Stimulated activated CD4-positive, alpha-beta T cell treated with anti-CD3 and anti-CD28 coated beads, Interleukin-1b, Interleukin-23, amount 100 ng/mL, for 48 hours (primary cell): ENCODE measurements at regions not wholly inside any gene's neighbourhood (a gene's known extent, or its start where the extent isn't known, plus 50 kb on each side); places are given as distances from the start of the nearest gene placed in this dataset.
"Not testable (repeated sequence)": the region's sequence is repeated elsewhere in the genome, so short reads cannot be mapped to it uniquely, and the experiment has no call there.

Experiments used
- DNase-seq: peaks from one replicate; pipeline ENCODE4 v3.0.0-alpha.2; 2020

DNA sequence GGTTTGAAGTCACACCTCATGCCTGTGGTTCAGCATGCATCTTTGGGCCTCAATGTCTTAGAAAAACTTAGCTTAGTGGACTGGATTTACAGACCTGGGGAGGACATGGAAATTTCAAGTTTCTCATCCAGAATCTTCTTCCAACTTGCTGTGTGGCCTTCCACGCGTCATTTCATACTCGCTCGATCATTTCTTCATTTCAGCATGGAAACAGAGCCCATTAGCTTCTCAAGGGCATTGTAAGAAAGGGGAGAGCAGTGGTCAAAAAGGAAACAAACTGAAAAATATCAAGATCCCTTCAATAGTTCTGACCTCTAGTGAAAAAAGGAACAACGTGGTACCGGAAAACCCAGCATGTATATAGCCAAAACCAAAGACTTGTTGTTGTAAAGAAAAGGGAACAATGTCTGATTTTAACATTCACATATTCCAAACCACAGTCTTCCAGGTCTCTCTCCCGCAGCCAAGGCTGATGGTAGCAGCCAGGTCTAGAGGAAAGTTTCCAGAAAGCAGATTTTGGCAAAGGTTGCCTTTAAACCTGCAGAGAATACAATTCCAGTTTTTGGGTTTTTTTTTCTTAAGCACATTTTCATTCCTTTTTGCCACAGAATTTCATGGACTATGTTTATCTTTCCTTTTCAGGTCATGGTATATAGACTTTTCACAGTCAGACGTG, 97.0 kb upstream of the CDC42BPA start:
- DNase-seq: no peak

DNA sequence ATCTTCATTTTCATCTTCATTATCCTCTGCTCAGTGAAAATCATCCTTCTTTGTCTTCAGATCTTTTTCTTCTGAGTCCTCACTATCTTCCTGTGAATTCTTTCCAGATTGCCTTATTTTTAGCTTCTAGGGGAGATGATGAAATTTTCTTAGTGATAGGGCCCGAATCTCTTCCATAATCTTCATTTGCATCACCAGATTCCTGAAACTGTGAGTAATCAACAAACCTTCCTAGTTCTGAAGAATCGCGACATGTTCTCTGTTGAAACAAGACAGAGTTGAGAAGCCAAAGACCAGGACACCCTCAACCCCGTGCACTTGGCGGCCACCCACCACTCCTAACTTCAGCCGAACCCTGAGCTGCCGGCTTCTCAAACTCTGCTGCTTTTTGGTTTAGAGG, 92.8 kb upstream of the CDC42BPA start:
- no peak for DNase-seq

DNA sequence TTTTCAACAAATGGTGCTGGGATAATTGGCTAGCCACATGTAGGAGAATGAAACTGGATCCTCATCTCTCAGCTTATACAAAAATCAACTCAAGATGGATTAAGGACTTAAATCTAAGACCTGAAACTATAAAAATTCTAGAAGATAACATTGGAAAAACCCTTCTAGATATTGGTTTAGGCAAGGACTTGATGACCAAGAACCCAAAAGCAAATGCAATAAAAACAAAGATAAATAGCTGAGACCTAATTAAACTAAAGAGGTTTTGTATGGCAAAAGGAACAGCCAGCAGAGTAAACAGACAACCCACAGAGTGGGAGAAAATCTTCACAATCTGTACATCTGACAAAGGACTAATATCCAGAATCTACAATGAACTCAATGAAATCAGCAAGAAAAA, 88.0 kb upstream of the CDC42BPA start:
- DNase-seq: not testable (repeated sequence)

DNA sequence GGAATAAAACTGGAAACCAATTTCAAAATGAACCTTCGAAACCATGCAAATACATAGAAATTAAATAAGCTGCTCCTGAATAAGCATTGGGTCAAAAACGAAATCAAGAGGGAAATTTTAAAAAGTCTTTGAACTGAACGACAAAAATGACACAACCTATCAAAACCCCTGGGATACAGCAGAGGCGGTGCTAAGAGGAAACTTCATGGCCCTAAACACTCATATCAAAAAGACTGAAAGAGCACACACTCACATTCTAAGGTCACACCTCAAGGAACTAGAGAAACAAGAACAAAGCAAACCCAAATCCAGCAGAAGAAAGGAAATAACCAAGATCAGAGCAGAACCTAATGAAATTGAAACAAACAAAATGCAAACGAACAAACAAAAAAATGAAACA, 85.2 kb upstream of the CDC42BPA start:
- DNase-seq: no peak

DNA sequence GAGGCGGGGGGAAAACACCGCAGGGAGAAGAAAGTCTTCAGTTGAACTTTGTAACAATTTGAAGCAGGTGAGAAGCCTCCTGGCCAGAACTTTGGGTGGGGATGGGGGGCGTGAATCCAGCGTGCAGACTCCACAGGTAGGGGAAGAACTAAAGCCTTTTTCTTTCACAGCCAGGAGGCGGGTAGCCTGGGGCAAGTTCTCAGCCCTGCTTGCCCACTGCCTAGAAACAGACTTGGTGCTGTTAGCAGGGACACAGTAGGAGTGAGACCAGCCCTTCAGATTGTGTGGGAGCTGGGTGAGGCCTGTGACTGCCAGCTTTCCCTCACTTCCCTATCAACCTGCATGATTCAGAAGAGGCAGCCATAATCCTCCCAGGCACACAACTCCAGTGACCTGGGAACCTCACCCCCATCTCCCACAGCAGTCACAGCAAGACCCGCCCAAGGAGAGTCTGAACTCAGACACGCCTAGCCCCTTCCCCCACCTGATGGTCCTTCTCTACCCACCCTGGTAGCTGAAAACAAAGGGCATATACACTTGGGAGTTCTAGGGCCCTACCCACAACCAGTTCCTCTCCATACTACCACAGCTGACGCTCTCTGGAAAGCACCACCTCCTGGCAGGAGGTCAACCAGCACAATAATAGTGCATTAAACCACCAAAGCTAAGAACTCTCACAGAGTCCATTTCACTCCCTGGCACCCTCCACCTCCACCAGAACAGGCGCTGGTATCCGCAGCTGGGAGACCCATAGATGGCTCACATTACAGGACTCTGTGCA, 83.5 kb upstream of the CDC42BPA start:
- DNase-seq: no peak

DNA sequence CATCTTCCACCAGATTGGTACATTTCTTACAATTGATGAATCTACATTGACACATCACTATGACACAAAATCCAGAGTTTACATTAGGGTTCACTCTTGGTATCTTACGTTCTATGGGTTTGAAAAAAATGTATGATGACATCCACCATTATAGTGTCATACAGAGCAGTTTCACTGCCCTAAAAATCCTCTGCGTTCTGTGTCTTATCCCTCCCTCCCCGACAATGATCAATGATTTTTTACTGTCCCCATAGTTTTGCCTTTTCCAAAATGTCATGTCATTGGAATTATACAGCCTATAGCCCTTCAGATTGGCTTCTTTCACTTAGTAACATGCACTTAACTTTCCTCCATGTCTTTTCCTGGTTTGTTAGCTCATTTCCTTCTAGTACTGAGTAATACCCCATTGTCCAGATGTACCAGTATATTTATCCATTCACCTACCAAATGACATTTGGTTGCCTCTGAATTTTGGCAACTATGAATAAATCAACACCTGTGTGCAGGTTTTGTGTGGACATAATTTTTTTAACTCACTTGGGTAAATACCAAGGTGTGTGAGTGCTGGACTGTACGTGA, 80.9 kb upstream of the CDC42BPA start:
- DNase-seq: no peak

DNA sequence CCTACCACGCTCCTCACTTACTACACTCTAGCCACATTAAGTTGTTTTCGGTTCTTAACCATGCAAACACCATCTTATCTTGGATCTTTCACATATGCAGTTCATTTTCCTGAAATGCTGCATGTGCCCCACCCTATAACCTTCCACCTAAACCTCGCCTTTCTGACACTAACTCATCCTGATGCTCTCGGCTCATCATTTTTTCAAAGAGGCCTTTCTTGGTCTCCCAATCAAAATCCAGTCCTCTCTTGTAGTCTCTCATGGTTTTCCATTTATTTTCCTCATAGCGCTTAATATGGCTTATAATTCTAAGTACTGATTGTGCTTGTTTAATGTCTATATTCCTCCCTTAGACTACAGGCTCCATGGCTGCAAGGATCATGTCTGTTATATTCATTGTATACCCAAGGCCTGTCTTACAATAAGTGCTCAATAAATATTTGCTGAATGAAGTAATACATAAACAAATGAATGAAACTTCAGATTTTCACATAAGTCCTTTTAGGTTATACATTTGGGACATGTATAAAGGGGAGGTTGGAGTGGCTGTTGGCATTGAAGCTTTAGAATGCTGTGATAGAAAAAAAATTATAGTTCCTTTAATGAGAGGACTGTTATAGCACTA, 79.2 kb upstream of the CDC42BPA start:
- DNase-seq: no peak

DNA sequence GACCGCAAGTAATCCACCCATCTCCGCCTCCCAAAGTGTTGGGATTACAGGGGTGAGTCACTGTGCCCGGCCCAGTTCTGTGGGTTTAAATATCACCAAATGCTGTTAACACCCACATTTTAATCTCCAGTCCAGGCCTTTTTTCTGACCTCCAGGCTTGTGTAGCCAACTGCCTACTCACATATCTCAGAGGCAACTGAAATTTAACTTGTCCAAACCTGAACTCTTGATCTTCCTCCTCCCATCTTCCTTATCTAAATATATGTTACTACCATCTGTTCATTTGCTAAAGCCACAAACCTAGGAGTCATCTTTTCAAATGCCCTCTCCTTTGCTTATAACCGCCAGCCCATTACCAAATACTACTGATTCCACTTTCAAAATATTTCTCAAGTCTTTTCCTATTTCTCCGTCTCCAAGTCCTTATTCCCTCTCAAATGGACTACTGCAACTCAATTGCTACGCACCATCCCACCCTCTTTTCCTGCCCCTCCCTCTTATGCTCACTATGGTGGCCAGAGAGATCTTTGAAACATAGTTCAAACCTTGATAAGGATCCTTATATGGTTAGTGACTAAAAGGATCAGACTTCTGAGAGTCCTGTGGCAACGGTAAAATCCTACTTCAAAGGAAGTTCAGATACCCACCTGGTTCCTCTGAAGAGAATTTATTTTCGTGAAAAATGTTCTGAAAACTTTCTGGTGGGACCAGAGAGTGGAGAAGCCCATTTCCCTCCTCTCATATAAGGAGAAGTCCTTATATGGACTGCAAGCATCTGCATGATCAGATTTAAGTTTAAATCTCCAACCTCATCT, 78.5 kb upstream of the CDC42BPA start:
- no peak for DNase-seq

DNA sequence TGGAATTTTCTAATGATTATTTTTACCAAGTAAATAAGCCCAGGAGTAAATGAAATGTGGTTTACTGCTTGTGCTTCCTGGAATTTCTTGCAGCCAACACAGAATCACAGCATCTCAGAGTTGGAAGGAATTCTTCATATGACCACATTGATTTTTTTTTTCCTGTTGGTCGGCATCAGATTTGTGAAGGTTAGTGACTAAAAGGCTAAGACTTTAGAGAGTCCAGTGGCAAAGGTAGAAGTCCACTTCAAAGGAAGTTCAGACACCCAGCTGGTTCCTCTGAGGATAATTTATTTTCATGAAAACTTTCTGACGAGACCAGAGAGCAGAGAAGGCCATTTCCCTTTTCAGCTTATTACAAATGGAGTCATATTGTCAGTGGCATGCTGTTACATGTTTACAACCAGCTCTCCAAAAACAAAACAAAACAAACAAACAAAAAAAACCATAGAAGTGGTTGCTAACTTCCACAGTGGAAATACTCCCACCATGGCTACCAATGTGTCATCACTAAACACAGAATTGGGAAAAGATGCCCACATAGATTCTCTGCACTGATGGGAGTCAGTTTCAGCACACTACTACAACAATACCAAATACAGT, 77.2 kb upstream of the CDC42BPA start:
- DNase-seq: no peak

DNA sequence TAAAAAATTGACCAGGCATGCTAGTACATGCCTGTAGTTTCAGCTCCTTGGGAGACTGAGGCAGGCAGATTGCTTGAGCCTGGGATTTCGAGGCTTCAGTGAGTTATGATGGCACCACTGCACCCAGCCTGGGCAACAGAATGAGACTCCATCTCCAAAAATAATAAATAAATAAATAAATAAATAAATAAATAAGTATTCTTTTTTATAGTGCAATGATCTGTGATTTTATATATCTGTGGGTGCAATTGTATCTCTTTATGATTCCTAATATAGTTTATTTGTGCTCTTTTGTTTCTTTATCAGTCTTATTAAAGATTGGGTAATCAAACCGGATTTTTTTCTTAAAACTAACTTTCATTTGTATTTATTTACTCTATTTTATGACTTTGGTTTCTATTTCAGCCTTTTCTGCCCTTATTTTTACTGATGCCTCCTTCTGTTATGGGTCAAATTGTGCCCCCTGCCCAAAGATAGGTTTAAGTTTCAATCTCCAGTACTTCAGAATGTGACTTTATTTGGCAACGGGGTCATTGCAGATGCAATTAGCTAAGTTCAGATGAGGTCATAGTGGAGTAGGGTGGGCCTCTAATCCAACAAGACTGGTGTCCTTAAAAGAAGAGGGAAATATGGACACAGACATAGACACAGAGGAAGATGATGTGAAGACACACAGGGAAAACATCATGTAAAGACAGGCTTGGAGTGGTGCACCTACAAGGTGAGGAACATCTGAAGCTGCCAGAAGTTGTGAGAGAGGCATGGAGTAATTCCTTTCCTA, 74.9 kb upstream of the CDC42BPA start:
- no peak for DNase-seq

DNA sequence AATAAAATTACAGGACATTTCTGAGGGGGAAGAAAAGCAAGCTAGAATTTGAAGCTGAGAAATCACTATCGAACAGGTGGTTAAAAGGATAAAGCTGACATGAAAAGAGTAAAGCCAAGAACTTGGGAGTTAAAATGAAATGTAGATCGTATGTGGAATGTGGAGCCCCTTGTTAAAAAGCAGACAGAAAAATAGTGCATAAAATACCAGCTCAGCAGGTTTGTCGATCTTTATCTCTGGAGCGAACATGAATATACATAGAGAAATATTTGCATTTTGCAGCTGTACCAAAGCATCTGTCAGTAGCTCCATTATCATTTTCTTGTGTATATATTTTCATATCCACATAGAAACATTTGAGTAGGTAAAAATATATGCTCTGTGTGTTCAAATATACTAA, 73.6 kb upstream of the CDC42BPA start:
- DNase-seq: no peak

DNA sequence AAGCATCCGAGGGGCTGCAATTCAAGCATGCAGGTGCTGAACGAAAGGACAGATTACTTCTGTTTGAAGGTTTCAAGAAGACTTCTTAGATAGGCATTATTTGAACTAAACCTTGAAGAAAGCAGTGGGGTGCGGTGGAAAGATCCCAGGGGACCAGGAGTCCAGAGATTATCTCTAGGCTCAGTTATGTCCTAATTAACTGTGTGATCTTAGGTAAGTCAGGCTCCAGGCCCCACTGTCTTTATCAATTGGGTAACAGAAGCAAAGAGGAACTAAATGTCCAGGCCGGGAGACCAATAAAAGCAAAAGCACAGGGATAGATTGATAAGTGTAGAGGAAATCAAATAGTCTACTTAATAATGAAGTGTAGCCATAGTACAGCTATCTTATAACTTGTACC, 72.9 kb upstream of the CDC42BPA start:
- no peak for DNase-seq

DNA sequence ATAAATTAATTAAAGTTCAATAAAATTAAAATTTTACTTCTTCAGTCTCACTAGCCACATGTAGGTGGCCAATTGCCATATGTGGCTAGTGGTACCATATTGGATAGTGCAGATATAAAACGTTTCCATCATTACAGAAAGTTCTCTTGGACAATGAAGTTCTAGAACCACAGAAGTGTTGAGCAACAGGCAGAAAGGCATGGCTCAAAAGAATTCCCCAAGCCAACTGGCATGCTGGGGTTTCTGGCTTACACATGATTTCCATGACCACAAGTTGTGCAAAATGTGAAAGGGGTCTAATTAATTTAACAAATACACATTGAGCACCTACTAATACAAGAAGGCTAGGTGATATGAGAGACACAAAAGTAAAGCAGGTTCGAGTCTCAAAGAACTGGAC, 72.2 kb upstream of the CDC42BPA start:
- no peak for DNase-seq

DNA sequence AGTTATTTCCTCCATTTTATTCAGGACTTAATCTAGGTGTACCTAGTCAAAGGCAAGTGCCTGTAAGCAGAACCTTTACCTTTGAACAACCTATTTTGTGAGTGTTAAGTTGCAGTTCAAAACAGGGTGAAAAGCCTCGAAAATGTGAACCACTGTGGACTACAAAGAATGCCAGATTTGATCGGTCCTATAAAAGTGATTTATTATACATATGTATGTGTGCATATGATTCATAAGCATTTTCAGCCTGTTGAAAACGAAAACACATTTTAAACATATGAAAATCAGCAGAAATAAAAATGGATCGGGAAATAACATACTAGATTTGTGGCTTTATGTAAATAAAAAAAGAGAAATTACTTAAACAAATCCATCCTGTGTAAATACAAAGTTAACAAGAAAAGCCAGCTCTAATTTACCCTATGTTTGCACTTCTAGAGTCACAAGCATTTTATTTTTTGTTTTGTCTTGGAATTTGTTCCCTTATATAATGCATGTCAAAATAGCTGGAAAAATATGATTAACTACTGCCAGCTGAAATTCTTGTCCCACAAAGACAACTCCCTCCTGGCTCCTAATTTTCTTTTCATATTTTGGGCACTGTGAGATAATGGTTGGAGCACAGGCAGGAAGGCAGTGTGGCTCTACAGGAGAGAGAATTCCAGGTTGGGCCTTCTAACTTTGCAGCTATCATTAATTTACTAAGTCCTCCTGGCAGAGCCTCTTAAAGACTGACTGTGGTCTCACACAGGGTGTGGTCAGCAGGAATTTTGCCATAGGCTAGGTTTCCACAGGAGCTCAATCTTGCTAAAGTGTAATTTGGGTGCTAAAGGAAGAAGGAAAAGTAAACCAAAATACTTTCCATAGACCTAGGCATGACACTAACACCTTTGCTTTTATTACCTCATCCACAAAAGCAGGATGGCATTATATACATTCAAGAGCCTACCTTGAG, 70.2 kb upstream of the CDC42BPA start:
- DNase-seq: no peak

DNA sequence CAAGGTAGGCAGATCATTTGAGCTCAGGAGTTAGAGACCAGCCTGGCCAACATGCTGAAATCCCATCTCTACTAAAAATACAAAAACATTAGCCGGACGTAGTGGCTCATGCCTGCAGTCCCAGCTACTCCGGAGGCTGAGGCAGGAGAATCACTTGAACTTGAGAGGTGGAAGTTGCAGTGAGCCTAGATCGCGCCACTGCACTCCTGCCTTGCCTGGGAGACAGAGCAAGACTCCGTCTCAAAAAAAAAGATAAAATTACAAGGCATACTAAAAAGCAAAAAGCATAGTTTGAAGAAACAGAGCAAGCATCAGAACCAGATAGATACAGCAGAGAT, 61.2 kb upstream of the CDC42BPA start:
- DNase-seq: no peak

DNA sequence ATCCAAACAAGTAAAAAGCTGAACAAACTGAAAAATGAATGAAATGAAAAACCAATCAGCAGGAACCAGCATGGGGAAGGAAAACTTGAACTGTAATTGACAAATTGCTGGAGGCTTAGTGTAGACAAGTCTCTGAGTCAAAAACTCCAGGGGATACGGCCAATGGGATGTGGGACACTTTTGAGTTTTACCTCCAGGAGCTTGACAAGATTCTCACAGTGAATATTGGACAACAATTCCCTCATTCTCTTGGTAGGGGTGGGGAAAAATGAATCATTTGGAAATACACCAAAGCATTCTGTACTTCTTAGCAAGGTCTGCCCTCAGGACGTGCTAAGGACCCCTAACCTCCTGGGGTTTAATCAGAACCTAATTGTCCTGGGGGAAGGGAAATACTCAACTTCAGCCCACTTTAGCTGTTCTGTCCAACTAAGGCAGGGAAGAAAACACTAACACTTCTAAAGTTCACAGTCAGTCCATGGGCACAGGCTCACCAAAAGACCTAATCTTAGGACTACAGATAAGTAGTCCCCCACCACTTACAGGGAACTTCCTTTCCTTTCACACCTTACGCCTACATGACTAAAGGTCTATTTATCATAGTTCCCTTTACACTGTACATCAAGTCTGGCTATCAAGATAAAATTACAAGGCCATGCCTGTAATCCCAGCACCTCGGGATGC, 60.7 kb upstream of the CDC42BPA start:
- no peak for DNase-seq

DNA sequence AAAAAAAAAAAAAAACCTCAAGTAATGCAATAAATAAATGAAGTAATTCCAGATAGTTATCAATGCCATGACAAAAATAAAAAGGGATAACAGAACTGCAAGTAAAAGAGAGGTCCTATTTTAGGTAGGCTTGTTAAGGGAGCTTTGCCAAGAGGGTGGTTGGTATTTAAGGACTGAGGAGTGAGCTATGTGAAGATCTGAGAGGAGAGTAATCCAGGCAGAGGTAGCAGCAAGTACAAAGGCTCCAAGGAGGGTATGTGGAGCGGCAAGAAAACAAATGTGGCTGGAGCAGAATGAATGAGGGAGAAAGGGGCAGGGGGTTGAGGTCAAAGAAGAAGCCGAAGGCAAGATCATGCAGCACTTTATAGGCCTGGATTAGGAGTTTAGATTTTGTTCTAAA, 59.9 kb upstream of the CDC42BPA start:
- DNase-seq: no peak

DNA sequence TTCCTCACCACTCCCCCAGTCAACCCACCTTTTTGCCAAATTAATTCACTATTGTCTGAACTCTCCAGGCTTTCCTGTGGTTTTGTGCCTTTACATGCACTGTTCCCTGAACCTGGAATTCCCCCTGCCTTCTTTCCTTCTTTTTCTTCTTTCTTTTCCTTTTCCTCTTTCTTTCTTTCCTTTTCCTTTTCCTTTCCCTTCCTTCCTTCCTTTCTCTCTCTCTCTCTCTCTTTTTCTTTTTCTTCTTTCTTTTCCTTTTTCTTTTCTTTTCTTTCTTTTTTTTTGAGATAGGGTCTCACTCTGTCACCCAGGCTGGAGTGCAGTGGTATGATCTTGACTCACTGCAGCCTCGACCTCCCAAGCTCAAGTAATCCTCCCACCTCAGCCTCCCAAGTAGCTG, 56.6 kb upstream of the CDC42BPA start:
- DNase-seq: no peak

DNA sequence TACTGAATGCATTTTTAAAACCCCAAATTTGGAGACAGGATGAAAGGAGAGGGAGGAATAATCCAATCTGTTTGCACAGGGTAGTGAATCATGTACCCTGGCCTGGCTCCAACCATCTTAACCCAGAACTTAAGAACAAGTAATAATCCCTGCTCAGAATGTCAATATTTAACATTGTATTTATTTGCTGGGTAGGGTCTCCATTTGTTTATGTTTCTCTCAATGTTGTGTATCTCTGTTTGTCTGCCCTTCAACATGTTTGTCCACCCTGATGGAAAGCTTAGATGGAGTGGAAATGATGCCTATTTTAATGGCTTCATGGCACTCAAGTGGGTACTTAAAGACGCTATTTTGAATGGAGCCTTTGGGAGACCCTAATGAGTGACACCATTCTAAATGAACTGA, 54.4 kb upstream of the CDC42BPA start:
- no peak for DNase-seq
